GF-D8 (cell line): ENCODE measurements at regions not wholly inside any gene's neighbourhood (a gene's known extent, or its start where the extent isn't known, plus 50 kb on each side); places are given as distances from the start of the nearest gene placed in this dataset.
"Not testable (repeated sequence)": the region's sequence is repeated elsewhere in the genome, so short reads cannot be mapped to it uniquely, and the experiment has no call there.

Experiments
- DNase-seq: peaks from one replicate; lab custom pipeline; 2025; lab: John Stamatoyannopoulos, UW

- no peak for DNase-seq
Observed at GRCh38 chr12:89227774-89228173, 124.5 kb downstream of the DUSP6 start.

- DNase-seq: no peak
Observed at GRCh38 chr12:89225808-89226411, 126.4 kb downstream of the DUSP6 start.

- DNase-seq: no peak
Observed at GRCh38 chr12:89225401-89225800, 126.9 kb downstream of the DUSP6 start.

GRCh38 chr12:89222580-89222979 is 129.7 kb downstream of the DUSP6 start:
- DNase-seq: not testable (repeated sequence)

- DNase-seq: no peak
Observed at GRCh38 chr12:89217472-89217871, 134.8 kb downstream of the DUSP6 start.

- DNase-seq: no peak
Observed at GRCh38 chr12:89216211-89216952, 135.9 kb downstream of the DUSP6 start.

GRCh38 chr12:89215196-89215595 is 137.1 kb downstream of the DUSP6 start:
- no peak for DNase-seq

GRCh38 chr12:89213747-89214146 is 138.6 kb downstream of the DUSP6 start:
- DNase-seq: no peak

GRCh38 chr12:89213139-89213538 is 139.2 kb downstream of the DUSP6 start:
- DNase-seq: no peak

- no peak for DNase-seq
Observed at GRCh38 chr12:89212339-89212771, 139.9 kb downstream of the DUSP6 start.

GRCh38 chr12:89211456-89211855 is 140.8 kb downstream of the DUSP6 start:
- no peak for DNase-seq

GRCh38 chr12:89210277-89210676 is 142.0 kb downstream of the DUSP6 start:
- DNase-seq: no peak

GRCh38 chr12:89208661-89209096 is 143.6 kb downstream of the DUSP6 start:
- no peak for DNase-seq

GRCh38 chr12:89206390-89206789 is 145.9 kb downstream of the DUSP6 start:
- DNase-seq: no peak

GRCh38 chr12:89205517-89205916 is 146.8 kb downstream of the DUSP6 start:
- no peak for DNase-seq

- no peak for DNase-seq
Observed at GRCh38 chr12:89203144-89203543, 149.2 kb downstream of the DUSP6 start.

- DNase-seq: no peak
Observed at GRCh38 chr12:89200217-89200616, 152.1 kb downstream of the DUSP6 start.

- DNase-seq: no peak
Observed at GRCh38 chr12:89195470-89195869, 156.8 kb downstream of the DUSP6 start.

- no peak for DNase-seq
Observed at GRCh38 chr12:89194683-89195082, 157.6 kb downstream of the DUSP6 start.

GRCh38 chr12:89192429-89192828 is 159.9 kb downstream of the DUSP6 start:
- no peak for DNase-seq

GRCh38 chr12:89191597-89191996 is 160.7 kb downstream of the DUSP6 start:
- DNase-seq: not testable (repeated sequence)

- DNase-seq: no peak
Observed at GRCh38 chr12:89189448-89189847, 162.9 kb downstream of the DUSP6 start.

- no peak for DNase-seq
Observed at GRCh38 chr12:89187507-89187906, 164.8 kb downstream of the DUSP6 start.

GRCh38 chr12:89185889-89186288 is 166.4 kb downstream of the DUSP6 start:
- DNase-seq: no peak
